HFF-Myc (cell line): ENCODE measurements at regions not wholly inside any gene's neighbourhood (a gene's known extent, or its start where the extent isn't known, plus 50 kb on each side); places are given as distances from the start of the nearest gene placed in this dataset.
"Not testable (repeated sequence)": the region's sequence is repeated elsewhere in the genome, so short reads cannot be mapped to it uniquely, and the experiment has no call there.

Experiments
- DNase-seq: peaks from one replicate; pipeline ENCODE4 v3.0.0-alpha.2; 2011; ENCODE audit warnings: low read depth; ENCODE audit errors: extremely low read depth
- H3K4me3 ChIP-seq: replicated peaks from 2 replicates; pipeline ENCODE4 v1.5.1; 2011; ENCODE audit warnings: low read depth, mild to moderate bottlenecking, control low read depth, low read length
- CTCF ChIP-seq: IDR thresholded peaks from 2 replicates; pipeline ENCODE4 v1.5.1; 2012; ENCODE audit warnings: mild to moderate bottlenecking, low read depth, low read length, control low read depth; ENCODE audit errors: missing control alignments

GRCh38 chr16:13359835-13360234 is 458.4 kb downstream of the SHISA9 start:
- no peak for TF ChIP-seq CTCF
- no peak overlapping the region for H3K4me3 ChIP-seq
- DNase-seq = no peak

- DNase-seq = no peak
Observed at GRCh38 chr16:13372421-13372820, 471.0 kb downstream of the SHISA9 start.

DNA sequence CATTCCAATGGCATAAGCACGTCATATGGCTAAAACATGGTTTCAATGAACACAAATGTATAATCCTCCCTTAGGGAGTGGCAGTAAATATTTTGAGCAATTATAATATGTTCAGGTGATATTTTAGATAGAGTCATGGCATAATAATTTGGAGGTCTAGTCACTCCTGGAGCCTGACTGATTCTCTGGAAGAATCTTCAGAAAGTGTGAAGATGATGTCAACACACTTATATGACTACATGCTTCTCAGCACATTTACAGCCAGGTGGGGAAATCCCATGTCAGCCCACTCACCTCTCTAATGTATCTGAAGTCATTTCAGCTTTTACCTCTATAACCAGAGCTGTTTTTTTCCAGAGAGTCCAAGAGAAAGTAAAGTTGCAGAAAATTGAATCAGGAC is 474.8 kb downstream of the SHISA9 start:
- H3K4me3 ChIP-seq = no peak overlapping the region
- no peak for TF ChIP-seq CTCF
- no peak for DNase-seq

More at GRCh38 chr16:13372421-13372820, 471.0 kb downstream of the SHISA9 start:
- TF ChIP-seq CTCF = no peak
- H3K4me3 ChIP-seq = no peak overlapping the region

GRCh38 chr16:13377143-13377542 is 475.7 kb downstream of the SHISA9 start:
- H3K4me3 ChIP-seq = no peak overlapping the region
- no peak for TF ChIP-seq CTCF
- no peak for DNase-seq

GRCh38 chr16:13378151-13378550 is 476.8 kb downstream of the SHISA9 start:
- no peak for TF ChIP-seq CTCF
- no peak overlapping the region for H3K4me3 ChIP-seq
- no peak for DNase-seq

- no peak for DNase-seq
- no peak overlapping the region for H3K4me3 ChIP-seq
- TF ChIP-seq CTCF = no peak
Observed at GRCh38 chr16:13379266-13379665, 477.9 kb downstream of the SHISA9 start.

DNA sequence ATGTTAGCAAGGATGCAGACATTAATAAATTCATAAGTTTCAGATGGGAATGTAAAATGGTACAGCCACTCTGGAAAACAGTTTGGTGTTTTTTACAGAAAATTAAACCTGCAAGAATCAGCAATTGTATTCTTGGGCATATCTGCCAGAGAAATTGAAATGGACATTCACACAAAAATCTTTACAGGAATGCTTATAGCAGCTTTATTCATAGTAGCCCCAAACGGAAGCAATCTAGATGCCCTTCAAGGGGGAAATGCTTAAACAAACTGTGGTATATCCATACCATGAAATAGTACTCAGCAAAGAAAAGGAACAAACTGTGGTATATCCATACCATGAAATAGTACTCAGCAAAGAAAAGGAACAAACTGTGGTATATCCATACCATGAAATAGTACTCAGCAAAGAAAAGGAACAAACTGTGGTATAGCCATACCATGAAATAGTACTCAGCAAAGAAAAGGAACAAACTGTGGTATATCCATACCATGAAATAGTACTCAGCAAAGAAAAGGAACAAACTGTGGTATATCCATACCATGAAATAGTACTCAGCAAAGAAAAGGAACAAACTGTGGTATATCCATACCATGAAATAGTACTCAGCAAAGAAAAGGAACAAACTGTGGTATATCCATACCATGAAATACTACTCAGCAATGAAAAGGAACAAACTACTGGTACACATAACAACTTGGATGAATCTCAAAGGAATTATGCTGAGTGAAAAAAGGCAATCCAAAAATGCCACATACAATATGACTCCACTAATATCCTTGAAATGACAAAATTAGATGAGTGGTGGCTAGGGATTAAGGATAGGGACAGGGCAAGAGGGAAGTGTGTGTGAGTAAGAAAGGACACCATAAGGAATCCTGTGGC is 484.0 kb downstream of the SHISA9 start:
- not testable (repeated sequence) for DNase-seq, H3K4me3 ChIP-seq
